HG03432 (cell line): ENCODE measurements at regions not wholly inside any gene's neighbourhood (a gene's known extent, or its start where the extent isn't known, plus 50 kb on each side); places are given as distances from the start of the nearest gene placed in this dataset.
A peak's percentile ranks its signal among the peaks of the same experiment; 100 is the strongest.

Experiments
- ATAC-seq: cut with Tn5 transposase; IDR thresholded peaks from one replicate; pipeline ENCODE4 v1.9.1; 2021; ENCODE audit warnings: mild to moderate bottlenecking, moderate library complexity; ENCODE audit not compliant: unreplicated experiment

DNA sequence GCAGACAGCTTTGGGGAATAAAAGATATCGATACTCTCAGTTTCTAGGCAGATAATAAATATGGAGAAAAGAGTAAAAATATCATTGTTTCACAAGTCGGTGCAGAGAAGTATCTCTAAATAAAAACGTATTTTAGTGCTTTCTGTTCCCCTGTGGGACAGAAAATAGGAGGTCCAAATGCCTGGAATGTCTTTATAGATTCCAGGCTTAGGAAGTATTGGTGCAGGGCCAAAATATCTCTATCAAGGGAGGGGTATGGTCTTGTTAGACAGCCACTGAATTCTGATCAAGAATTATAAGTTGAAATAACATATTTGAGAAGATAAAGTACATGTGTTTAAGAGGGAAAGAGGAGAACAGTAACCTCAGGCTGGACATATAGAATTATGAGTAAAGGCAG is 596.4 kb downstream of the PCDH18 start:
- ATAC-seq: no peak

DNA sequence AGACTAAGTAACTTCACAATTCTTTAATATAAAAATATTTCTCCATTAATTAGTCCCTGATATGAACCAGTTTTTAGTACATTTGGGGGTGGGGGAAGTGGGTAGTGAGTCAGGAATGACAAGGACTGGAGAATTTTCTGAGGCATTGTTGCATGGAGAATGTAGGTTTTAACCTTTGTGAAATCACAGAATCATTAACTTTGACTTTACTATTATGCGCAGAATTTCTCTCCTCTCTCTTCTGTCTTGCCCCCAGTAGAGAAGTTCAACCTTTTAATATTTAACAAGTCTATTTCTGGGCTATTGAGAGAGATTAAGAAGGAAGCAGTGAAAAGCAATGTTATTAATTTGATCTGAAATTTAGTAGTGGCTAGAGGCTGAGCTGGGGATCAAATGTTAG is 597.0 kb downstream of the PCDH18 start:
- ATAC-seq: peak; percentile 51

DNA sequence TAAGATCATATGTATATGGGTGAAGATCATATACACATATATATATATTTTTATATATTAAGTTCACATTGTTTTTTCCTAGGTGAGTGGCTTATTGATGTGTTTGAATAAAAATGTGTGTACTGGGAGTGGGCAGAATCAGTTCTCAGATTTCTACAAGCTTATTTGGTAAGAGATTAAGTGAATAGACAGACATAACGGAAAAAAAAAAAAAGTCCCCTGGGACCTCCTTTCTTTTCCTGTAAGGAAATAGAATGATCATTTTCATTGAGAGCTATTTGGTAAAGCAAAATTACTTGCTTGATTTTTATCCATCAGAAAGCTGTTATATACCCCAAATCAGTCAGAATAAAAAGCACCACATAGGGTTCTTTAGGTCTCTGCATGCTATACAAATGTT is 597.7 kb downstream of the PCDH18 start:
- ATAC-seq: no peak

DNA sequence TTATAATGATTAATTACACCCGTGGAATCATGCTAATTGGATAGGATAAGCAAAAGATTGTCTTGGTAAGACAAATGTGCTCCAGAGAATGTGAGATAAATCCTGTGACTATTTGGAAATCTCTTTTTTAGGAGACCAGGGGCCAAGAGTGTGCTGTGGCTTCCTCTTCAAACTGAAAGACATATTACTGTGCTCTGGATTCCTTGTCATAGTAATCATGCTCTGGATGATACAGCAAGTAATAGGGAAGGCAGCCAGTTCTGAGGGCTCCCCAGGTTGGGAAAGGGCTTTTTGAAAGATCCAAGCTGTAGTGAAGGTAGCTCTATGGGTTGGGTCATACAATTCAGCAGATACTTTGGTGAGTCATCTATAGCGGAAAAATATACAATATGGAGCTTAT is 600.5 kb downstream of the PCDH18 start:
- no peak for ATAC-seq

DNA sequence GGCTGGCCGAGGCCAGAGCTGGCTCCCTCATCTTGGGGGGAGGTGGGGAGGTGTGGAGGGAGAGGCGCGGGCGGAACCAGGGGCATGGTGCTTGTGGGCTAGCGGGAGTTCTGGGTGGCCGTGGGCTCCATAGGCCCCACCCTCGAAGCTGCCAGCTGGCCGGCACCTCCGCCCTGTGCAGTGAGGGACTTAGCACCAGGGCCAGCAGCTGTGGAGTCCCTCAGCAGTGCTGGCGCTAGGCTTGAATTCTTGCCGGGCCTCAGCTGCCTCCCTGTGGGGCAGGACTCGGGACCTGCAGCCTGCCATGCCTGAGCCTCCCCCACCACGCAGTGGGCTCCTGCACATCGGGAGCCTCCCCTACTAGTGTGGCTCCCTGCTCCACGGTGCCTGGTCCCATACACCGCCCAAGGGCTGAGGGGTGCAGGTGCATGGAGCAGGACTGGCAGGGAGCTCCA is 603.3 kb downstream of the PCDH18 start:
- no peak for ATAC-seq

DNA sequence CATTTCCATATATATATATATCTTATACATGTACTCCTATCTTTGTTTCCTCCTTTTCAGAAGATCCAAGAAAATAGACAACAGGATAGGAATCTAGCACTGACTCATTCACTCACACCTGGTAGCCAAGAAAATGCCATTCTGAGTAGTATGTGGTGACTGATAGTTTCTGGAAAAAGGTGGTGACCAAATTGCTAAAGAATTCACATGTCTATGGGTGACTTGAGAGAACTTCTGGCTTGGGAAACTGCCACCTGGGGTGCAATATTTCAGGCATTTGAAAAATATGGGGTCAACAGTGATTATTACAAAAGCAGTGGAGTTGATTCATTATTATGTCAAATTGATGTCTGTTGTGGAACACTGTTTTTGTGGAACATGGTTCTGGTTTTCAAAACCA is 605.1 kb downstream of the PCDH18 start:
- ATAC-seq: no peak

DNA sequence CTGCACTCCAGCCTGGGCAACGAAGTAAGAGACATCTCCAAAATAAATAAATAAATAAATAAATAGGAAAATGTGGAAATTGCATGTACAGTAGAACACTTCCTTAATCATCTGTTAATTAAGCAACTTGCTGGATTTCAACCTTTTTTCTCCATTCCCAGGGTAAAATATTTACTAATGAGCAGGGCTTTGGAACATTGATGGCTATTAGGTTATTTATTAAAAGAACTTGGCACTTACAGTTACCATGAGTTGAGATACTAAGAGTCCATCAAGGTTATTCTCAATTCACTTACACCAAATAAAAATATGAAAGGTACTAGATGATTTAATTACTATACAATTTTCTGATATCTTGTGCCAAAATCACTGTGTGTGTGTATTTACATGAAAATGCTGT is 607.1 kb downstream of the PCDH18 start:
- no peak for ATAC-seq

DNA sequence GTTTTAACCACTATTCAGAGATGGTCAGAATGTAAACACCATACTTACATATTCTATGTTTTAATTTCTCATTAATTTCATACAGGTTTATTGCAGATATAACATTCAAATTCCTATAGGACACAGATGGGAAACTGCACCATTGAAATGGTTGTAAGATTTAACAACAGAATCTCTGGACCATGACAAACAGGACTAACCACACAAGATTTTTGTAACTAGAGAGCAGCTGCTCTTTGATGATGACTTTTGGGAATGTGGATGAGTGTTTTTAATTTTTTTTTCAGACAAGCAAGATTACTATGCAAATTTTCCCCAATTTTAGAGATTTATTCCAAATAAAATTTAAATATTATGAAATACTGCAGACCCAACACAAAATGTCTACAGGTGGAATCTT is 610.2 kb downstream of the PCDH18 start:
- no peak for ATAC-seq

DNA sequence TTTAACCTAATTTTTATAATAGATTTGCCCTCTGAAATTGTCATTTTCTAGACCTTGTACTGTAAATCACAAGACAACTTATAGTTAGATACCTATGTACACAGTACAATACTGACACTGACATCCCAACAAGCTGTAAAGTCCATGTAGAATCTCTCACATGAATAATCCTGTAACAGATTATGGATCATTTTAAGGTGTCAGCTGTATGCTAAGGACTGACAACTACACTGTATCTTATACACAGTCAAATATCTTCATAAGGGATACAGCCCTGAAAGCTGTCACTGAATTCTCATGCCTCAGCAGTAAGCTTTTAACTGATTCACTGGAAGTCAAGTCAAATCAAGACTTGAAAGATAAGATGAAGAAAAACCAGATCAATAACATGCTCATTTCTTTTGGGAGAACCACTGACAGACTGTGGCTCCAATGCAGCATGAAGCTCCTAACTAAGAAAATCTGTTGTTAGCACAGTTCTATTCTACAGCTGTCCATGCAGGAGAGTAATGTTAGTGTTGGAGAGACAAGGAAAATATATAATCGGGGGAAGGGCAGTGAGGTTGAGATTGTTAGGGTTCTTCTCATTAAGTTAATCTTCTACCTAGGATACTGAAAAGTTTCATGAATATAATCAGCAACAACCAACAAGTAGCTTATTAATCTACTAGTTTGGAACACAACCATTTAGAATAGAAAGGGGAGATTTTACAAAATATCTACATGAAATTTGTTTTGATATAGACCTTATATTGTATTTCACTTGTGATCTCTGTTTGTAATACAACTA is 612.0 kb downstream of the PCDH18 start:
- no peak for ATAC-seq

DNA sequence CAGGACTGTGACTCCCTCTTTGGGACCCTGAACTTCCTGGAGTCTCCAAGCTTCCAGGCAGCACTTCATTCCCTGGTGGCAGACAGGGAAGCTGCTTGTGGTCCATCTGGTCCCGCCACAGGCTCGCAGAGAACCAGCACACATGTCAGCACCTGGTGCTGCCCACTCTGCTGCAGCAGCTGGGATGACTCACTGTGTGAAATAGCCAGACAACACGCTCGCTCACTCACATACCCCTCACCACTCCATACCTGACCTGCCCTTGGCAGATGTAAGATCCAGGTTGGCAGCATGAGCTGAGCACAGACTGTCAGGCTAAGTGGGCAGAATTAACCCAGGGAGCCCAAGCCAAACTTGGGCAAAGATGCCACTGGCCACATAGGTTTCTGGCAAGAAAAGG is 613.5 kb downstream of the PCDH18 start:
- ATAC-seq: no peak

DNA sequence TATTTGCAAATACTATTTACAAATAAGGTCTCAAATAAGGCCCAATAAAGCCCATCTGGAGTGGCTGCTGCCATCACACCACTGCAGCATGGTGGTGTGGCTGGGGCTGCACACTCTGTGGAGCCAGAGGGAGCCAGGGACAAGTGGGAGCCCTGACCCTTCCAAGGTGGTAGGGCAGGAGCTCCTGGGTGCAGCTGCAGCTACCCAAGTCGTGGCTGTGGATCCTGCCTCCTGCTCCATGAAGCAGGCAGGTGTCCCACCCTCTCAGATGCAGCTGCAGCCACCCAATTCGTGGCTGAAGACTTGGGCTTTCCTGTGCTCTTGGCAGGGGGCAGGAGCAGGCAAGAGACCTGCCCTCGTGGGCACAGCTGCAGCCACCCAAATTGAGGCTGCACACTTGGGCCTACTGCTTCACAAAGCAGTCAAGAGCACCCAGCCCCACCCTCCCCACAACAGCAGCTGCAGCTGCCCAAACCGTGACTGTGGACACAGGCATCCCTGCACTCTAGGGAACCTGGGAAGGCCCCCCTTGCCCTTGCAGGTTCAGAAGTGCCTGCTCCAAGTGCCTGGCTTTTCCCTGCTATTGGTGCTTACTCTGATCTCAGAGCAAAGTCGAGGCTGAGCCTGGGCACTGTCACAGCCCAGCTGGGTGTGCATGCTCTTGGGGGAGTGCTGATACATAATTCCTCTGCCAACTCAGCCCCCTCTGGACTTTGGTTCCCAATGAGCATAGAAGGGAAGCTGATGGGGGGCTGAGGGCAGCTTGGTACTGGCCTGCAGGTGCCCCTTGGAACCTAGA is 614.8 kb downstream of the PCDH18 start:
- no peak for ATAC-seq

DNA sequence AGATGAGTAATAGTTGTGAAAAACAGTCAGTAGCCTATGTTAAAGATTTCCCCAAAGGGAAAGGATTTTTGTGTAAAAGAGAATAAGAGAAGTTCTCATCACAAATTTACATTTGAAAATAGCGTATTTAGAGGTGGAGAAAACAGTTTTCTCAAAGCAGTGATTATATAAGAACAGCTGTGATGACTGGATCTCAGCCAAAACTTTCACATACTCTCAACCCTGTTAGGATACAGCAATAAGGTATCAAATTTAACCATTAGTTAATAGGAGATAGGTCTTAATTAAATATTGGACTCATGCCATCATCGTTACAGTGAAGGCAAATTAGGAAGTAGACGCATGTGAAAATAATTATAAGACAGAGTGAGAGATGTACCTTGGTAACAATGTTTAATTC is 622.7 kb downstream of the PCDH18 start:
- ATAC-seq: no peak

DNA sequence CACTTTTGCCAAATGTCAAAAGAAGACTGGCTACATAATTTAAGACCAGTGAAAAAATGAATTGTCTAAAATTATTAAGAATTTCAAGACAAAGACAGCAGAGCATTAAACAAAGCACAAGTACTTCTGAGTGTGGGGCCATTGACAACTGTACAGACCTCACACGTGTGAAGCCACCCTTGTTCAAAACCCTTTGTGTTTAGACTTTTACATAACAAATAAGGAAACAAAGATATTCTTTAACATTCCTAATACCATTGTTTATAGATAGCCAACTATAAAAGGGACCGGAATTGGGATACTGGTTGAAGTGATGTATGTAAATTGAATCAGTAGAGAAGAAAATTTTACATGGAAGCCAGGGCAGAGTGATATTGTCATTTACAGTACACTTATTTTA is 624.2 kb downstream of the PCDH18 start:
- no peak for ATAC-seq

DNA sequence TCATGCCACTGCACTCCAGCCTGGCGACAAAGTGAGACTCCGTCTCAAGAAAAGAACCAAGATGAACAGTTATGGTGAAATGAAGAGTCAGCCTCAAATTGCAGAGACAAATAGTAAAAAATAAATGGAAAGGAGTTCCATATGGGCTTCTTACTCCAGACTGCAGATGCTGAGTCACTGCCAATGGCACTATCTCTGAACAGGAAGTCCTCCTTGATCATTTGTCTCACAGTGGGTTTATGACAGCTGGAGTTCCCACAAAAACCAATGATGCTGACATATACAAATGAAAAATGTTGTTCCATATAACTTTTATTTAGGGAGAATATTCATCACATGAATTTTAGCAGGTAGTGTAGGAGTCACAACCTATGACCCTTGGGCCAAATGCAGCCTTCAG is 631.6 kb downstream of the PCDH18 start:
- ATAC-seq: no peak

DNA sequence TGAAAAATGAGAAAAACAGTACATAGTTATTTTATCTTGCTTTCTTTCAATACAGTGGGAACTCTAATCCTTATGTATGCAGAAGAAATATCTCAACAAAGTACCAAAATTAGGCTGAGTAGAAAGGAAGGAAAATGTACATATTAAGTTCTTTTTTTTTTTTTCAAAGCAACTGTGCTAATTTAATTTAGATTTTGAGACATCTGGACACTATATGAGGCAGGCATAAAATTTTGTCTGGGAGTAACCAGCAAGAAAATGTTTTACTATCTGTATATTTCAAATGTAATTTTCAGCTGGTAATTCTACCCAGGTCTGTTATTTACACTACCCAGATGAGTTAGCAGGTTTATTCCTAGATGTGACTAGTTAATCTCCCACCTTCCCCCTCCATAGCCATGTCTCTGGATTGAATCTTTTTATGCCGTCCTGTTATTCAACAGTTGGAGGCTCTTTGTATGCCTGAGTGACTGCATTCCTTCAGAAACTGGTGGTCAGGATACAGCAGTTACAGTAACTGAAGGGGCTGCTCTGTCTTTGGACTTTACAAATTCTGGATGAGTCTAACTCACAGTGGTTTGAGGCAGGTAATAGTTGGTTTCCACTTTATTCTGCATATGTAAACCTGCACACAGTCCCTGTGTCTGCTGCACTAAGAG is 633.6 kb downstream of the PCDH18 start:
- no peak for ATAC-seq

DNA sequence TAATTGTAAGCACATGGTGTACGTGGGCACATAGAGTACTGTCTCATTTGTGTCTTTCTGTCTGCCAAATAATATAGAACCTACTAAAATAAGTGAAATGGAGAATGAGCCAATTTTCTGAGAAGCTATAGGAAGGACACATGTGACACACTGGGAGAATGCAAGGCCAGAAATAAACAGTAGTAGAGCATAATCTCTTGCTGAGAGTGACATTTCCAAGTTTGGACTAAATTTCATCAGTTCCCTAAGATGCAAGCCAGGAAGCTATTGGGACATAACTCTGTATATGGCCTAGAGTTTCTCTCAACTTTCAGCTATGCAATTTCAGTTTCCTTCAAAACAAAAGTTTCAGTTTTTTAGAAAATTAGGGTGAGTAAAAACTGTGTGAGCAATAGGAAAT is 638.7 kb downstream of the PCDH18 start:
- no peak for ATAC-seq

DNA sequence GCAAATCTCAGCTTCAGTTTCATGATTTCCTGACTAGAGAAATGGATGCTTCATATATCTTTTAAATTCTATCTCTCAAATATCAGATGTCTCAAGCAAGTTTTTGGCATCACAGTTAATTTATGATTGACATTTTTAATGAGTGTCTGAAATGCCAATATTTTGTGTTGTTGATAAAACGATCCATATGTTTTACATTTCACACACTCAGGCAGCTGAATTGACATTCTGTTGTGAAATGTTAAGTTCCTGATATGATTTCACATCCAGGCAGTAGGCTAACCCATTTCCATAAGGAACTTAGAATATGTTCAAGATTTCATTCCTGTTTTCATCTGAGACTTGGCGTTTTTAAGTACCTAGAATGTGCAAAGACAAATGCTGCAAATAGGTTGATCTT is 650.6 kb downstream of the PCDH18 start:
- ATAC-seq: no peak

DNA sequence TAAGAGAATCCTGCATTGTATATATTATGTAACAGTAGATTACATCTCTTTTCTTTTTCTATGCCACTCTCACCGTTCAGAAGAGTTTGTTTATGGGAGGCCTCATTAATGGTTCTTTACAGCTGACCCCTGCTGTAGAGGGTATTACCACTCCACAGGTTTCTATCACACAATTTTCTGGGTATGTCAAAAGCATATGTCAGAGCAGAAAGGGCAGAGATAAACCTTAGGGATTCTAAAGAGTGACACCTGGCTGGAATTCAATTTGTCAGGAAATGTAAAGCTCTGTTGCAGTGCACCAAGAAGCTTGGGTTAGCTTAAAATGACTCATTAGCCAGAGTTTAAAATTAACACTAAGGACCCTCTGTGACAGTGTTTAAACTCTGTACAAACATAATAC is 658.7 kb downstream of the PCDH18 start:
- no peak for ATAC-seq

DNA sequence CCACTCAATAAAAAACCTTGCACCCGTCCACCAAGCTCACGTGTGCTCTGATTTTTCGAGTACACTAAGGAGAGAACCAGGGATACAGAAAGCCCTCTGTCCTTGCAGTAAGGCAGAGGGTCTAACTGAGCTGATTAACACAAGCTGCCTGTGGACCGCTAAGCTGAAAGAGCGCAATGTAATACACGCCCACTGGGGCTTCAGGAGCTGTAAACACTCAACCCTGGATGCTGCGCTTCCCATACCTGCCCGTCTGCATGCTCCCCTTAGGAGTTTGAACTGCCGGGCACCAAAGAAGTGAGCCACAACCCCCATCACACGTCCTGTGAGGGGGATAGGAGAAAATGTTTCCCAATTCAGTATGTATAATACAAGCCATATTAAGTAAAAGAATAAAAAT is 664.8 kb downstream of the PCDH18 start:
- no peak for ATAC-seq

DNA sequence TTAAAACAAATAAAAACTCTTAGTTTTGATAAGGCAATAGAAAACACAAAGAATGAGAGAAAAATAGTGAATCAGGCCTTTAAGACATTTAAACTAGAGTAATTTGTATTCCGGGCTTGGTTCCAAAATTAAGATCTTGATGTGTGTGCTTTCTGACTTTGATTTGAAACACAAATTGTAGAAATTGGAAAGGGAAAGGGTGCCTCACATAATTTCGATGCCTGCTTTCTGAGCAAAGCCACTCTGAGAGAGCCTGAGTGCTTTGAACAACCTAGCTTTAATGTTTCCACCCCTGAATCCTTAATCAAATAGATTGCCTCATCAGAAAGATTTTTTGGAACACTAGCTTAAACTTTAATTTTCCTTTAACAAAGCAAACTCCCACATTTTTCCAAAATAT is 666.8 kb downstream of the PCDH18 start:
- ATAC-seq: no peak

DNA sequence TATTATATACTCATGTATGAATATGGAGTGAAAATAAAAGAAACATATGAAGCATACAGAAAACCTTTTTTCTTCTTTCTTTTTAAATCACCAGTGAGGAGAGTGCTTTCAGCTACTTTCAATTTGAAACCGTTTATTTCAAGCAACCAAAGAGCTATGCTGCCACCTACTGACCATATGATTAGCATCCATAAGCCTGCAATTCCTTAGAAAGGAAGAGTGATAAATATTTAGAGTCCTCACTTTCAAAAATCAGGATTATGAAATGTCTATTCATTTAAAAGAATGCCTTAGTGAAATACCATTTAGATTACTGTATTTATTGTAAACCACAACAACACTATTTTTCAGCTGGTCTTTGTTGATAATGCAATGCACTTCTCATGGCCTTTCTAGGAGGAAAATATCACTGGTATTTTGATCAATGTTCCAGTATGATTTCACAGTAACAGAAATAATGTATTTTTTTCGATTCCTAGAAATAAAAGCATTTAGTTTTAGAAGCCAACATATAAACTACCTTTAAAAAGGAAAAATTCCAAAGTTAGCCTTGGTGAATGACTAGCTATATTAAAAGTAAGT is 667.6 kb downstream of the PCDH18 start:
- ATAC-seq: peak; percentile 92
